GM19193 (cell line): ENCODE measurements at regions not wholly inside any gene's neighbourhood (a gene's known extent, or its start where the extent isn't known, plus 50 kb on each side); places are given as distances from the start of the nearest gene placed in this dataset.

ENCODE experiments used
- POLR2A ChIP-seq: IDR thresholded peaks from 4 replicates; pipeline ENCODE4 v1.6.1; 2011; ENCODE audit not compliant: insufficient read depth, insufficient read length; ENCODE audit errors: extremely low read depth

- TF ChIP-seq POLR2A, result no peak
These were observed 2200.5 kb downstream of the MAT2B start for GRCh38 chr5:165705960-165706359.

- TF ChIP-seq POLR2A, result no peak
These were observed 2206.6 kb downstream of the MAT2B start for GRCh38 chr5:165712011-165712410.

- no peak for TF ChIP-seq POLR2A
These were observed 2209.2 kb downstream of the MAT2B start for GRCh38 chr5:165714598-165714997.

- TF ChIP-seq POLR2A, result no peak
These were observed 2215.5 kb downstream of the MAT2B start for GRCh38 chr5:165720901-165721300.

GRCh38 chr5:165722401-165722800 lies 2217.0 kb downstream of the MAT2B start:
- TF ChIP-seq POLR2A, result no peak

GRCh38 chr5:165723931-165724330 lies 2218.5 kb downstream of the MAT2B start:
- TF ChIP-seq POLR2A, result no peak

GRCh38 chr5:165728425-165728824 lies 2223.0 kb downstream of the MAT2B start:
- no peak for TF ChIP-seq POLR2A

- TF ChIP-seq POLR2A, result no peak
These were observed 2230.0 kb downstream of the MAT2B start for GRCh38 chr5:165735388-165735787.

- no peak for TF ChIP-seq POLR2A
These were observed 2233.8 kb downstream of the MAT2B start for GRCh38 chr5:165739079-165739741.

- no peak for TF ChIP-seq POLR2A
These were observed 2252.4 kb downstream of the MAT2B start for GRCh38 chr5:165757791-165758190.

GRCh38 chr5:165775111-165775510 lies 2269.7 kb downstream of the MAT2B start:
- no peak for TF ChIP-seq POLR2A

GRCh38 chr5:165779505-165779904 lies 2274.1 kb downstream of the MAT2B start:
- no peak for TF ChIP-seq POLR2A

- TF ChIP-seq POLR2A, result no peak
These were observed 2275.5 kb downstream of the MAT2B start for GRCh38 chr5:165780901-165781300.

- TF ChIP-seq POLR2A, result no peak
These were observed 2276.3 kb downstream of the MAT2B start for GRCh38 chr5:165781738-165782137.

- TF ChIP-seq POLR2A, result no peak
These were observed 2277.6 kb downstream of the MAT2B start for GRCh38 chr5:165783024-165783423.

GRCh38 chr5:165786073-165786472 lies 2280.7 kb downstream of the MAT2B start:
- TF ChIP-seq POLR2A, result no peak

GRCh38 chr5:165795073-165795472 lies 2289.7 kb downstream of the MAT2B start:
- no peak for TF ChIP-seq POLR2A
